ENCODE measurements at regions not wholly inside any gene's neighbourhood (a gene's known extent, or its start where the extent isn't known, plus 50 kb on each side); places are given as distances from the start of the nearest gene placed in this dataset.

- Histone ChIP-seq H3K4me3 (ENCODE audit: low read depth in 1 of 3, low read length in 3 of 3) (no peak overlapping the region), H3K9me3 (ENCODE audit: control insufficient read depth in 2 of 2, insufficient read depth in 1 of 2, low read depth in 1 of 2, low read length in 1 of 2) (no peaks in the 10 kb centered on the region), H3K36me3 (ENCODE audit: control insufficient read depth in 3 of 3, insufficient read depth in 2 of 3, low read depth in 1 of 3, low read length in 3 of 3) (no peaks in the 10 kb centered on the region), H3K27ac (ENCODE audit: low read depth in 1 of 3, low read length in 2 of 3) (no peak overlapping the region), H3K27me3 (ENCODE audit: control insufficient read depth in 3 of 3, insufficient read depth in 3 of 3, low read length in 3 of 3) (no peaks in the 10 kb centered on the region), H3K4me1 (ENCODE audit: control insufficient read depth in 3 of 3, insufficient read depth in 2 of 3, low read depth in 1 of 3, low read length in 2 of 3) (peaks cover 0 to 7% (median 2%) of the 10 kb centered on the region in 3 donors)
- DNase-seq (no peak), FAIRE-seq (no peak)
- WGBS, 3 donors: 66 to 69% (median 68%) methylated on average over 4 of the region's 4 CpGs
These were observed 68.0 kb downstream of the POU5F2 start for GRCh38 chr5:93673316-93673954.

GRCh38 chr5:93665648-93666047, 75.8 kb downstream of the POU5F2 start:
- no peak for FAIRE-seq
- H3K4me3 ChIP-seq (ENCODE audit: low read depth in 1 of 3, low read length in 3 of 3): no peak overlapping the region
- H3K27me3 ChIP-seq (ENCODE audit: control insufficient read depth in 3 of 3, insufficient read depth in 3 of 3, low read length in 3 of 3): no peaks in the 10 kb centered on the region
- DNase-seq: no peak
- H3K4me1 ChIP-seq (ENCODE audit: control insufficient read depth in 3 of 3, insufficient read depth in 2 of 3, low read depth in 1 of 3, low read length in 2 of 3): no peaks in the 10 kb centered on the region
- no peak overlapping the region for H3K27ac ChIP-seq (ENCODE audit: low read depth in 1 of 3, low read length in 2 of 3)
- no peaks in the 10 kb centered on the region for H3K36me3 ChIP-seq (ENCODE audit: control insufficient read depth in 3 of 3, insufficient read depth in 2 of 3, low read depth in 1 of 3, low read length in 3 of 3)
- 73 to 85% (median 75%) methylated on average over 7 of the region's 7 CpGs for WGBS, 3 donors
- H3K9me3 ChIP-seq (ENCODE audit: control insufficient read depth in 2 of 2, insufficient read depth in 1 of 2, low read depth in 1 of 2, low read length in 1 of 2): no peaks in the 10 kb centered on the region

GRCh38 chr5:93660677-93661076, 77.7 kb downstream of the NR2F1 start:
- H3K27ac ChIP-seq (ENCODE audit: low read depth in 1 of 3, low read length in 2 of 3): no peak overlapping the region
- H3K27me3 ChIP-seq (ENCODE audit: control insufficient read depth in 3 of 3, insufficient read depth in 3 of 3, low read length in 3 of 3): no peaks in the 10 kb centered on the region
- H3K4me1 ChIP-seq (ENCODE audit: control insufficient read depth in 3 of 3, insufficient read depth in 2 of 3, low read depth in 1 of 3, low read length in 2 of 3): no peaks in the 10 kb centered on the region
- FAIRE-seq (no peak), DNase-seq (no peak)
- no peak overlapping the region for H3K4me3 ChIP-seq (ENCODE audit: low read depth in 1 of 3, low read length in 3 of 3)
- no peaks in the 10 kb centered on the region for H3K9me3 ChIP-seq (ENCODE audit: control insufficient read depth in 2 of 2, insufficient read depth in 1 of 2, low read depth in 1 of 2, low read length in 1 of 2)
- WGBS, 3 donors: 33 to 68% (median 56%) methylated on average over 1 of the region's 1 CpG
- H3K36me3 ChIP-seq (ENCODE audit: control insufficient read depth in 3 of 3, insufficient read depth in 2 of 3, low read depth in 1 of 3, low read length in 3 of 3): no peaks in the 10 kb centered on the region

GRCh38 chr5:93658044-93658443, 75.0 kb downstream of the NR2F1 start:
- Histone ChIP-seq H3K9me3 (ENCODE audit: control insufficient read depth in 2 of 2, insufficient read depth in 1 of 2, low read depth in 1 of 2, low read length in 1 of 2) (no peaks in the 10 kb centered on the region), H3K36me3 (ENCODE audit: control insufficient read depth in 3 of 3, insufficient read depth in 2 of 3, low read depth in 1 of 3, low read length in 3 of 3) (no peaks in the 10 kb centered on the region), H3K27ac (ENCODE audit: low read depth in 1 of 3, low read length in 2 of 3) (no peak overlapping the region), H3K27me3 (ENCODE audit: control insufficient read depth in 3 of 3, insufficient read depth in 3 of 3, low read length in 3 of 3) (no peaks in the 10 kb centered on the region), H3K4me3 (ENCODE audit: low read depth in 1 of 3, low read length in 3 of 3) (no peak overlapping the region), H3K4me1 (ENCODE audit: control insufficient read depth in 3 of 3, insufficient read depth in 2 of 3, low read depth in 1 of 3, low read length in 2 of 3) (no peaks in the 10 kb centered on the region)
- no peak for DNase-seq
- no peak for FAIRE-seq

- WGBS, 3 donors: 88 to 91% (median 89%) methylated on average over 2 of the region's 2 CpGs
- no peak overlapping the region for H3K27ac ChIP-seq (ENCODE audit: low read depth in 1 of 3, low read length in 2 of 3)
- no peaks in the 10 kb centered on the region for H3K27me3 ChIP-seq (ENCODE audit: control insufficient read depth in 3 of 3, insufficient read depth in 3 of 3, low read length in 3 of 3)
- H3K9me3 ChIP-seq (ENCODE audit: control insufficient read depth in 2 of 2, insufficient read depth in 1 of 2, low read depth in 1 of 2, low read length in 1 of 2): peaks cover 0 to 4% of the 10 kb centered on the region in 2 donors
- FAIRE-seq (no peak), DNase-seq (no peak)
- H3K4me1 ChIP-seq (ENCODE audit: control insufficient read depth in 3 of 3, insufficient read depth in 2 of 3, low read depth in 1 of 3, low read length in 2 of 3): no peaks in the 10 kb centered on the region
- H3K36me3 ChIP-seq (ENCODE audit: control insufficient read depth in 3 of 3, insufficient read depth in 2 of 3, low read depth in 1 of 3, low read length in 3 of 3): no peaks in the 10 kb centered on the region
- no peak overlapping the region for H3K4me3 ChIP-seq (ENCODE audit: low read depth in 1 of 3, low read length in 3 of 3)
These were observed 71.7 kb downstream of the NR2F1 start for GRCh38 chr5:93654676-93655075.

GRCh38 chr5:93653716-93654115, 70.7 kb downstream of the NR2F1 start:
- no peak overlapping the region for H3K27ac ChIP-seq (ENCODE audit: low read depth in 1 of 3, low read length in 2 of 3)
- no peaks in the 10 kb centered on the region for H3K27me3 ChIP-seq (ENCODE audit: control insufficient read depth in 3 of 3, insufficient read depth in 3 of 3, low read length in 3 of 3)
- DNase-seq: no peak
- H3K9me3 ChIP-seq (ENCODE audit: control insufficient read depth in 2 of 2, insufficient read depth in 1 of 2, low read depth in 1 of 2, low read length in 1 of 2): peaks cover 0 to 4% of the 10 kb centered on the region in 2 donors
- no peak for FAIRE-seq
- 95 to 98% (median 97%) methylated on average over 1 of the region's 1 CpG for WGBS, 3 donors
- H3K4me3 ChIP-seq (ENCODE audit: low read depth in 1 of 3, low read length in 3 of 3): no peak overlapping the region
- H3K4me1 ChIP-seq (ENCODE audit: control insufficient read depth in 3 of 3, insufficient read depth in 2 of 3, low read depth in 1 of 3, low read length in 2 of 3): no peaks in the 10 kb centered on the region
- H3K36me3 ChIP-seq (ENCODE audit: control insufficient read depth in 3 of 3, insufficient read depth in 2 of 3, low read depth in 1 of 3, low read length in 3 of 3): no peaks in the 10 kb centered on the region

GRCh38 chr5:93649234-93649900, 66.3 kb downstream of the NR2F1 start:
- Histone ChIP-seq H3K27me3 (ENCODE audit: control insufficient read depth in 3 of 3, insufficient read depth in 3 of 3, low read length in 3 of 3) (no peaks in the 10 kb centered on the region), H3K9me3 (ENCODE audit: control insufficient read depth in 2 of 2, insufficient read depth in 1 of 2, low read depth in 1 of 2, low read length in 1 of 2) (peaks cover 0 to 4% of the 10 kb centered on the region in 2 donors), H3K27ac (ENCODE audit: low read depth in 1 of 3, low read length in 2 of 3) (no peak overlapping the region), H3K4me1 (ENCODE audit: control insufficient read depth in 3 of 3, insufficient read depth in 2 of 3, low read depth in 1 of 3, low read length in 2 of 3) (no peaks in the 10 kb centered on the region), H3K4me3 (ENCODE audit: low read depth in 1 of 3, low read length in 3 of 3) (no peak overlapping the region), H3K36me3 (ENCODE audit: control insufficient read depth in 3 of 3, insufficient read depth in 2 of 3, low read depth in 1 of 3, low read length in 3 of 3) (no peaks in the 10 kb centered on the region)
- WGBS, 3 donors: 52 to 76% (median 75%) methylated on average over 1 of the region's 1 CpG
- DNase-seq (no peak), FAIRE-seq (no peak)

GRCh38 chr5:93644760-93645159, 61.7 kb downstream of the NR2F1 start:
- no peaks in the 10 kb centered on the region for H3K9me3 ChIP-seq (ENCODE audit: control insufficient read depth in 2 of 2, insufficient read depth in 1 of 2, low read depth in 1 of 2, low read length in 1 of 2)
- H3K4me1 ChIP-seq (ENCODE audit: control insufficient read depth in 3 of 3, insufficient read depth in 2 of 3, low read depth in 1 of 3, low read length in 2 of 3): no peaks in the 10 kb centered on the region
- H3K36me3 ChIP-seq (ENCODE audit: control insufficient read depth in 3 of 3, insufficient read depth in 2 of 3, low read depth in 1 of 3, low read length in 3 of 3): no peaks in the 10 kb centered on the region
- FAIRE-seq (no peak), DNase-seq (no peak)
- no peak overlapping the region for H3K4me3 ChIP-seq (ENCODE audit: low read depth in 1 of 3, low read length in 3 of 3)
- no peaks in the 10 kb centered on the region for H3K27me3 ChIP-seq (ENCODE audit: control insufficient read depth in 3 of 3, insufficient read depth in 3 of 3, low read length in 3 of 3)
- H3K27ac ChIP-seq (ENCODE audit: low read depth in 1 of 3, low read length in 2 of 3): no peak overlapping the region
- WGBS, 3 donors: 69 to 86% (median 69%) methylated on average over 2 of the region's 2 CpGs
